ENCODE measurements at regions not wholly inside any gene's neighbourhood (a gene's known extent, or its start where the extent isn't known, plus 50 kb on each side); places are given as distances from the start of the nearest gene placed in this dataset.

GRCh38 chr14:52129721-52130120 lies 60.9 kb upstream of the NID2 start (continued):
- TF ChIP-seq ZNF532 (CRISPR knock-in tag; IDR thresholded peaks at IDR 0.05; ENCODE audit: borderline replicate concordance): no peak
- TF ChIP-seq, protein P1, sequence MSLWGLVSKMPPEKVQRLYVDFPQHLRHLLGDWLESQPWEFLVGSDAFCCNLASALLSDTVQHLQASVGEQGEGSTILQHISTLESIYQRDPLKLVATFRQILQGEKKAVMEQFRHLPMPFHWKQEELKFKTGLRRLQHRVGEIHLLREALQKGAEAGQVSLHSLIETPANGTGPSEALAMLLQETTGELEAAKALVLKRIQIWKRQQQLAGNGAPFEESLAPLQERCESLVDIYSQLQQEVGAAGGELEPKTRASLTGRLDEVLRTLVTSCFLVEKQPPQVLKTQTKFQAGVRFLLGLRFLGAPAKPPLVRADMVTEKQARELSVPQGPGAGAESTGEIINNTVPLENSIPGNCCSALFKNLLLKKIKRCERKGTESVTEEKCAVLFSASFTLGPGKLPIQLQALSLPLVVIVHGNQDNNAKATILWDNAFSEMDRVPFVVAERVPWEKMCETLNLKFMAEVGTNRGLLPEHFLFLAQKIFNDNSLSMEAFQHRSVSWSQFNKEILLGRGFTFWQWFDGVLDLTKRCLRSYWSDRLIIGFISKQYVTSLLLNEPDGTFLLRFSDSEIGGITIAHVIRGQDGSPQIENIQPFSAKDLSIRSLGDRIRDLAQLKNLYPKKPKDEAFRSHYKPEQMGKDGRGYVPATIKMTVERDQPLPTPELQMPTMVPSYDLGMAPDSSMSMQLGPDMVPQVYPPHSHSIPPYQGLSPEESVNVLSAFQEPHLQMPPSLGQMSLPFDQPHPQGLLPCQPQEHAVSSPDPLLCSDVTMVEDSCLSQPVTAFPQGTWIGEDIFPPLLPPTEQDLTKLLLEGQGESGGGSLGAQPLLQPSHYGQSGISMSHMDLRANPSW (CRISPR knock-in tag; conservative IDR thresholded peaks at IDR 0.05; ENCODE audit: low read depth): no peak
- no peak for TF ChIP-seq TCF7 (CRISPR knock-in tag; IDR thresholded peaks at IDR 0.05; ENCODE audit: low read depth)
- TF ChIP-seq, protein P2, sequence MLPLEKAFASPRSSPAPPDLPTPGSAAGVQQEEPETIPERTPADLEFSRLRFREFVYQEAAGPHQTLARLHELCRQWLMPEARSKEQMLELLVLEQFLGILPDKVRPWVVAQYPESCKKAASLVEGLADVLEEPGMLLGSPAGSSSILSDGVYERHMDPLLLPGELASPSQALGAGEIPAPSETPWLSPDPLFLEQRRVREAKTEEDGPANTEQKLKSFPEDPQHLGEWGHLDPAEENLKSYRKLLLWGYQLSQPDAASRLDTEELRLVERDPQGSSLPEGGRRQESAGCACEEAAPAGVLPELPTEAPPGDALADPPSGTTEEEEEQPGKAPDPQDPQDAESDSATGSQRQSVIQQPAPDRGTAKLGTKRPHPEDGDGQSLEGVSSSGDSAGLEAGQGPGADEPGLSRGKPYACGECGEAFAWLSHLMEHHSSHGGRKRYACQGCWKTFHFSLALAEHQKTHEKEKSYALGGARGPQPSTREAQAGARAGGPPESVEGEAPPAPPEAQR (CRISPR knock-in tag; IDR thresholded peaks at IDR 0.05): no peak
- TF ChIP-seq, protein P3, sequence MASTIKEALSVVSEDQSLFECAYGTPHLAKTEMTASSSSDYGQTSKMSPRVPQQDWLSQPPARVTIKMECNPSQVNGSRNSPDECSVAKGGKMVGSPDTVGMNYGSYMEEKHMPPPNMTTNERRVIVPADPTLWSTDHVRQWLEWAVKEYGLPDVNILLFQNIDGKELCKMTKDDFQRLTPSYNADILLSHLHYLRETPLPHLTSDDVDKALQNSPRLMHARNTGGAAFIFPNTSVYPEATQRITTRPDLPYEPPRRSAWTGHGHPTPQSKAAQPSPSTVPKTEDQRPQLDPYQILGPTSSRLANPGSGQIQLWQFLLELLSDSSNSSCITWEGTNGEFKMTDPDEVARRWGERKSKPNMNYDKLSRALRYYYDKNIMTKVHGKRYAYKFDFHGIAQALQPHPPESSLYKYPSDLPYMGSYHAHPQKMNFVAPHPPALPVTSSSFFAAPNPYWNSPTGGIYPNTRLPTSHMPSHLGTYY (CRISPR knock-in tag; IDR thresholded peaks at IDR 0.05): no peak
- TF ChIP-seq TP53 (CRISPR knock-in tag; IDR thresholded peaks at IDR 0.05): no peak
- TF ChIP-seq GABPB1 (CRISPR knock-in tag; IDR thresholded peaks at IDR 0.05): no peak
- TF ChIP-seq, protein P4, sequence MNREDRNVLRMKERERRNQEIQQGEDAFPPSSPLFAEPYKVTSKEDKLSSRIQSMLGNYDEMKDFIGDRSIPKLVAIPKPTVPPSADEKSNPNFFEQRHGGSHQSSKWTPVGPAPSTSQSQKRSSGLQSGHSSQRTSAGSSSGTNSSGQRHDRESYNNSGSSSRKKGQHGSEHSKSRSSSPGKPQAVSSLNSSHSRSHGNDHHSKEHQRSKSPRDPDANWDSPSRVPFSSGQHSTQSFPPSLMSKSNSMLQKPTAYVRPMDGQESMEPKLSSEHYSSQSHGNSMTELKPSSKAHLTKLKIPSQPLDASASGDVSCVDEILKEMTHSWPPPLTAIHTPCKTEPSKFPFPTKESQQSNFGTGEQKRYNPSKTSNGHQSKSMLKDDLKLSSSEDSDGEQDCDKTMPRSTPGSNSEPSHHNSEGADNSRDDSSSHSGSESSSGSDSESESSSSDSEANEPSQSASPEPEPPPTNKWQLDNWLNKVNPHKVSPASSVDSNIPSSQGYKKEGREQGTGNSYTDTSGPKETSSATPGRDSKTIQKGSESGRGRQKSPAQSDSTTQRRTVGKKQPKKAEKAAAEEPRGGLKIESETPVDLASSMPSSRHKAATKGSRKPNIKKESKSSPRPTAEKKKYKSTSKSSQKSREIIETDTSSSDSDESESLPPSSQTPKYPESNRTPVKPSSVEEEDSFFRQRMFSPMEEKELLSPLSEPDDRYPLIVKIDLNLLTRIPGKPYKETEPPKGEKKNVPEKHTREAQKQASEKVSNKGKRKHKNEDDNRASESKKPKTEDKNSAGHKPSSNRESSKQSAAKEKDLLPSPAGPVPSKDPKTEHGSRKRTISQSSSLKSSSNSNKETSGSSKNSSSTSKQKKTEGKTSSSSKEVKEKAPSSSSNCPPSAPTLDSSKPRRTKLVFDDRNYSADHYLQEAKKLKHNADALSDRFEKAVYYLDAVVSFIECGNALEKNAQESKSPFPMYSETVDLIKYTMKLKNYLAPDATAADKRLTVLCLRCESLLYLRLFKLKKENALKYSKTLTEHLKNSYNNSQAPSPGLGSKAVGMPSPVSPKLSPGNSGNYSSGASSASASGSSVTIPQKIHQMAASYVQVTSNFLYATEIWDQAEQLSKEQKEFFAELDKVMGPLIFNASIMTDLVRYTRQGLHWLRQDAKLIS (CRISPR knock-in tag; IDR thresholded peaks at IDR 0.05; ENCODE audit: borderline replicate concordance): no peak

DNA sequence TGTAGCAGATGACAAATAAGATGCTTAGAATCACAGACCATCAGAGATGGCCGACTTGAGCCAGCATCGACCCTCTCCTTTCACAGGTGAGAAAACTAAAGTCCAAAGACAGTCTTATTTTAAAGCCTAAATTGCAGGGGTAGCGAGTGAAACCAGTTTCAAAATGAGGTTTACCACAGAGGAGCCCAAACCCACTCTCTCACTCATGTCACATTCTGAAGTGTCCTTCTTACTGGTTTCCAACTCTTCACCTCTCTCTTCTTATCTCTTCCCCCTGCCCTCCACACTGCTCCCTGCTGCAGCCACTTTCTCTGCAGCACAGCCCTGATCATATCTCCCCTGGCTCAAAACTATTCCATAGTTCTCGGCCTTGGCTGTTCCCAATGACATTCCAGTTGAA lies 57.0 kb upstream of the NID2 start:
- H3K9me3 Mint-ChIP-seq: peaks cover 13% of the 10 kb centered on the region
- ChIA-PET POLR2A (no interaction called here), CTCF (no interaction called here)
- ATAC-seq: no peak; the same call in 1 of the 2 replicates
- no peak for DNase-seq (ENCODE audit: low spot score)
- H3K36me3 Mint-ChIP-seq: peaks cover 3% of the 10 kb centered on the region; the same call in 1 of the 2 replicates
- peaks cover 31% of the 10 kb centered on the region for H3K4me1 Mint-ChIP-seq
- H3K27me3 Mint-ChIP-seq (ENCODE audit: low read depth): no peaks in the 10 kb centered on the region
- no peak overlapping the region for H3K4me3 Mint-ChIP-seq
- no peak overlapping the region for H3K27ac Mint-ChIP-seq
- TF ChIP-seq NR1H2 (CRISPR knock-in tag; IDR thresholded peaks at IDR 0.05) (no peak), TP53 (CRISPR knock-in tag; IDR thresholded peaks at IDR 0.05) (no peak), RELA (CRISPR knock-in tag; IDR thresholded peaks at IDR 0.05; ENCODE audit: borderline replicate concordance) (no peak), NR3C1 (CRISPR knock-in tag; conservative IDR thresholded peaks at IDR 0.05; ENCODE audit: low read depth) (no peak), TCF7 (CRISPR knock-in tag; IDR thresholded peaks at IDR 0.05; ENCODE audit: low read depth) (no peak), FOXJ3 (CRISPR knock-in tag; IDR thresholded peaks at IDR 0.05; ENCODE audit: borderline replicate concordance) (no peak), ATF1 (CRISPR knock-in tag; IDR thresholded peaks at IDR 0.05) (no peak), EMX1 (CRISPR knock-in tag; IDR thresholded peaks at IDR 0.05) (no peak), CBFB (CRISPR knock-in tag; IDR thresholded peaks at IDR 0.05; ENCODE audit: low read depth) (no peak)
- TF ChIP-seq, protein P5, sequence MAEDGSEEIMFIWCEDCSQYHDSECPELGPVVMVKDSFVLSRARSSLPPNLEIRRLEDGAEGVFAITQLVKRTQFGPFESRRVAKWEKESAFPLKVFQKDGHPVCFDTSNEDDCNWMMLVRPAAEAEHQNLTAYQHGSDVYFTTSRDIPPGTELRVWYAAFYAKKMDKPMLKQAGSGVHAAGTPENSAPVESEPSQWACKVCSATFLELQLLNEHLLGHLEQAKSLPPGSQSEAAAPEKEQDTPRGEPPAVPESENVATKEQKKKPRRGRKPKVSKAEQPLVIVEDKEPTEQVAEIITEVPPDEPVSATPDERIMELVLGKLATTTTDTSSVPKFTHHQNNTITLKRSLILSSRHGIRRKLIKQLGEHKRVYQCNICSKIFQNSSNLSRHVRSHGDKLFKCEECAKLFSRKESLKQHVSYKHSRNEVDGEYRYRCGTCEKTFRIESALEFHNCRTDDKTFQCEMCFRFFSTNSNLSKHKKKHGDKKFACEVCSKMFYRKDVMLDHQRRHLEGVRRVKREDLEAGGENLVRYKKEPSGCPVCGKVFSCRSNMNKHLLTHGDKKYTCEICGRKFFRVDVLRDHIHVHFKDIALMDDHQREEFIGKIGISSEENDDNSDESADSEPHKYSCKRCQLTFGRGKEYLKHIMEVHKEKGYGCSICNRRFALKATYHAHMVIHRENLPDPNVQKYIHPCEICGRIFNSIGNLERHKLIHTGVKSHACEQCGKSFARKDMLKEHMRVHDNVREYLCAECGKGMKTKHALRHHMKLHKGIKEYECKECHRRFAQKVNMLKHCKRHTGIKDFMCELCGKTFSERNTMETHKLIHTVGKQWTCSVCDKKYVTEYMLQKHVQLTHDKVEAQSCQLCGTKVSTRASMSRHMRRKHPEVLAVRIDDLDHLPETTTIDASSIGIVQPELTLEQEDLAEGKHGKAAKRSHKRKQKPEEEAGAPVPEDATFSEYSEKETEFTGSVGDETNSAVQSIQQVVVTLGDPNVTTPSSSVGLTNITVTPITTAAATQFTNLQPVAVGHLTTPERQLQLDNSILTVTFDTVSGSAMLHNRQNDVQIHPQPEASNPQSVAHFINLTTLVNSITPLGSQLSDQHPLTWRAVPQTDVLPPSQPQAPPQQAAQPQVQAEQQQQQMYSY (CRISPR knock-in tag; IDR thresholded peaks at IDR 0.05): no peak
- TF ChIP-seq, protein P6, sequence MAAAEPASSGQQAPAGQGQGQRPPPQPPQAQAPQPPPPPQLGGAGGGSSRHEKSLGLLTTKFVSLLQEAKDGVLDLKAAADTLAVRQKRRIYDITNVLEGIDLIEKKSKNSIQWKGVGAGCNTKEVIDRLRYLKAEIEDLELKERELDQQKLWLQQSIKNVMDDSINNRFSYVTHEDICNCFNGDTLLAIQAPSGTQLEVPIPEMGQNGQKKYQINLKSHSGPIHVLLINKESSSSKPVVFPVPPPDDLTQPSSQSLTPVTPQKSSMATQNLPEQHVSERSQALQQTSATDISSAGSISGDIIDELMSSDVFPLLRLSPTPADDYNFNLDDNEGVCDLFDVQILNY (CRISPR knock-in tag; IDR thresholded peaks at IDR 0.05): no peak
